Stomach (tissue), 4 donors: ENCODE measurements at regions not wholly inside any gene's neighbourhood (a gene's known extent, or its start where the extent isn't known, plus 50 kb on each side); places are given as distances from the start of the nearest gene placed in this dataset.

ENCODE experiments used
- CTCF ChIP-seq, 7 experiments: fragments of 450-650 bp in 4 of 7; fragments of 200-600 bp in 3 of 7; sonication (generic) in 3 of 7; IDR thresholded peaks; one replicate each; pipeline ENCODE4 v1.5.1; 2016 to 2019; ENCODE audit warnings: antibody characterized with exemption in 7 of 7, control low read depth in 2 of 7, mild to moderate bottlenecking in 1 of 7
- EP300 ChIP-seq: sonication (generic); formaldehyde crosslinking; IDR thresholded peaks from one replicate; pipeline ENCODE4 v1.6.1; 2017; ENCODE audit warnings: antibody characterized with exemption
- POLR2A ChIP-seq, 4 donors: fragments of 450-650 bp; IDR thresholded peaks; one replicate each; pipeline ENCODE4 v1.6.1; 2016; ENCODE audit warnings: antibody characterized with exemption in 4 of 4, control low read depth in 2 of 4, mild to moderate bottlenecking in 1 of 4, moderate library complexity in 1 of 4
- POLR2AphosphoS5 ChIP-seq, 3 donors: sonication (generic); formaldehyde crosslinking; IDR thresholded peaks; one replicate each; pipeline ENCODE4 v1.6.1; 2016; ENCODE audit warnings: antibody characterized with exemption in 3 of 3

GRCh38 chr6:131430531-131430930 lies 142.5 kb upstream of the ARG1 start:
- TF ChIP-seq POLR2AphosphoS5 (IDR thresholded peaks at IDR 0.05) = no peak
- TF ChIP-seq CTCF (IDR thresholded peaks at IDR 0.05) = no peak
- no peak for TF ChIP-seq EP300
- no peak for TF ChIP-seq POLR2A (IDR thresholded peaks at IDR 0.05)
